D721Med (cell line): ENCODE measurements at regions not wholly inside any gene's neighbourhood (a gene's known extent, or its start where the extent isn't known, plus 50 kb on each side); places are given as distances from the start of the nearest gene placed in this dataset.
A peak's percentile ranks its signal among the peaks of the same experiment; 100 is the strongest.

Source experiments
- DNase-seq: peaks from one replicate; pipeline ENCODE4 v3.0.0; 2011; ENCODE audit warnings: low spot score; ENCODE audit not compliant: insufficient read length
- FAIRE-seq: peaks from 2 replicates; lab custom pipeline; 2011; peaks lifted over from hg19 to GRCh38; lab: Jason Lieb, UNC
- TF ChIP-seq, protein P1 (sequence below): IDR thresholded peaks from 2 replicates; pipeline ENCODE4 v1.5.1; 2012; ENCODE audit warnings: mild to moderate bottlenecking, control low read depth; ENCODE audit not compliant: insufficient read depth; ENCODE audit errors: missing control alignments

DNA sequence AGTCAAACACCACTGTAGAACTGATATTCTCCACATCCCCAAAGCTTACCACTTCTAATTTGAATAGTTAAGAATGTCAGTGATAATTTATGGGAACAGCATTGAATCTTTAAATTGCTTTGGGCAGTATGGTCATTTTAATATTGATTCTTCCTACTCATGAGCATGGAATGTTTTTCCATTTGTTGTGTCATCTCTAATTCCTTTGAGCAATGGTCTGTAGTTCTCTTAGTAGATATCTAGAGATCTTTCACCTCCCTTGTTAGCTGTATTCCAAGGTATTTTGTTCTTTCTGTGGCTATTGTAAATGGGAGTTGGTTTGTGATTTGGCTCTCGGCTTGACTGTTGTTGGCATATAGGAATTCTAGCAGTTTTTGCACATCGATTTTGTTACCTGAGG is 1341.8 kb upstream of the CDH9 start:
- DNase-seq: no peak
- TF ChIP-seq, protein P1, sequence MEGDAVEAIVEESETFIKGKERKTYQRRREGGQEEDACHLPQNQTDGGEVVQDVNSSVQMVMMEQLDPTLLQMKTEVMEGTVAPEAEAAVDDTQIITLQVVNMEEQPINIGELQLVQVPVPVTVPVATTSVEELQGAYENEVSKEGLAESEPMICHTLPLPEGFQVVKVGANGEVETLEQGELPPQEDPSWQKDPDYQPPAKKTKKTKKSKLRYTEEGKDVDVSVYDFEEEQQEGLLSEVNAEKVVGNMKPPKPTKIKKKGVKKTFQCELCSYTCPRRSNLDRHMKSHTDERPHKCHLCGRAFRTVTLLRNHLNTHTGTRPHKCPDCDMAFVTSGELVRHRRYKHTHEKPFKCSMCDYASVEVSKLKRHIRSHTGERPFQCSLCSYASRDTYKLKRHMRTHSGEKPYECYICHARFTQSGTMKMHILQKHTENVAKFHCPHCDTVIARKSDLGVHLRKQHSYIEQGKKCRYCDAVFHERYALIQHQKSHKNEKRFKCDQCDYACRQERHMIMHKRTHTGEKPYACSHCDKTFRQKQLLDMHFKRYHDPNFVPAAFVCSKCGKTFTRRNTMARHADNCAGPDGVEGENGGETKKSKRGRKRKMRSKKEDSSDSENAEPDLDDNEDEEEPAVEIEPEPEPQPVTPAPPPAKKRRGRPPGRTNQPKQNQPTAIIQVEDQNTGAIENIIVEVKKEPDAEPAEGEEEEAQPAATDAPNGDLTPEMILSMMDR: no peak
- no peak for FAIRE-seq

DNA sequence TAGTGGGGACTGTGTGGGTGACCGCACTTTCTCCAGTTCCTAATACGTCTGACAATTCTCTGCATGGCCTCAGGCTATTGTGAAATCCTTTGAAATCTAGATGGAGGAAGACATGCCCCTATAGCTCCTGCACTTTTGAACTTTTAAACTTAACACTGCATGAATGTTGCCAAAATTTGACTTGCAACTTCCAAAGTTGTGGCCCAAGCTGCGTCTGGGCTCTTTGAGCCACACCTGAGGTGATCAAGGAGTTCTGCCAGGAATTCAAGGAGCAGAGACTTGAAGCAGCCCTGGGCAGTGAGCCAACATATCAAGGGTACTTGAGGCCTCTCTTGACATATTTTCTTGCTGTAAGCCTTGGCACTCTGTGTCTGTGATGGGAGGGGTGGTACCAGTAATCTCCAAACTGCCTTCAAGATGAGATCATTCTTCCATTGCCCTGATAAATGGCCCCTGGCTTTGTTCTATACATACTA is 1336.1 kb upstream of the CDH9 start:
- DNase-seq (no peak), FAIRE-seq (no peak)
- TF ChIP-seq, protein P1: no peak

DNA sequence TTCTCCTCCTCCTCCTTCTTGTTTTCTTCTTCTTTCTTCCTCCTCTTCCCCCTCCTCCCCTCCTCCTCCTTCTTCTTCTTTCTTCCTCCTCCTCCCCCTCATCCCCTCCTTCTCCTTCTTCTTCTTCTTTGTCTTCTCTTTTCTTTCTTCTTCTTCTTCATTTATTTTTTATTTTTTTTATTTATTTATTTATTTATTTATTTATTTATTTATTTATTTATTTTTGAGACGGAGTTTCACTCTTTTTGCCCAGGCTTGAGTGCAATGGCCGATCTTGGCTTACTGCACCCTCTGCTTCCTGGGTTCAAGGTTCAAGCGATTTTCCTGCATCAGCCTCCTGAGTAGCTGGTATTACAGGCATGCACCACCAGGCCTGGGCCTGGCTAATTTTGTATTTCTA is 1332.5 kb upstream of the CDH9 start:
- TF ChIP-seq, protein P1: no peak
- FAIRE-seq (no peak), DNase-seq (no peak)

DNA sequence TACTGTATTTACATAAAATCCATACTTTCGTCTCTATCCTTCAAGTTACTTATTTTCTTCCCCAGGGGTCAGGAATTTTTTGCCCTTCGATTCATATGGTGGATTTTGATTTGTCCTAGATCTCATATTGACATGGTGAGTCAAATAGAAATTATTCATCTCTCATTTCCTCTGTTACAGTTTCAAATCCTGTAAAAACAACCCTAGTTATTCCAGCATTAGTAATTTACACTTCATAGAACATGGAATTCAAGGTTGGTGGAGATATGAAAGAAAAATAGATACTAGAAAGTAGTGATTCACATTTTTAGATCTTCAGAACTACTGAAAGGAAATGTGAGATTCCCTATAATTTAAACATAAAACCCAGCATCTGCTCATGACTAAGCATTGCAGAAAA is 1331.0 kb upstream of the CDH9 start:
- TF ChIP-seq, protein P1: no peak
- no peak for FAIRE-seq
- no peak for DNase-seq

DNA sequence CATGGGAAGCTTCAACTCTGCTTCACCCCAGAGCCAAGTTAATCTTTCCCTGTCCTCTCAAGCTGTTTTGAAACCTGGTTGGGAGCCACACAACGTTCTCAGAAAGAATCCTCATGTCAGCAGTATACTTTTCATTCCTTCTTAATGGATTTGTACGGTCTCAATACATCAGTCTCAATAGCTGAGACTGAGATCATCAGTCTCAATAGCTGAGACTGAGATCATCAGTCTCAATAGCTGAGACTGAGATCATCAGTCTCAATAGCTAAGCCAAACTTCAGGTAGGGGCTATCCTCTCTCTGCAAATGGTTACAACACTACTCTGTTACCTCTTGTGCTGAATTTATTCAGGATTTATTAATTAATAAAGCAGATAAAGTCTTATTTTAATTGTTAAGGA is 1317.4 kb upstream of the CDH9 start:
- DNase-seq (no peak), FAIRE-seq (no peak)
- TF ChIP-seq, protein P1: no peak

DNA sequence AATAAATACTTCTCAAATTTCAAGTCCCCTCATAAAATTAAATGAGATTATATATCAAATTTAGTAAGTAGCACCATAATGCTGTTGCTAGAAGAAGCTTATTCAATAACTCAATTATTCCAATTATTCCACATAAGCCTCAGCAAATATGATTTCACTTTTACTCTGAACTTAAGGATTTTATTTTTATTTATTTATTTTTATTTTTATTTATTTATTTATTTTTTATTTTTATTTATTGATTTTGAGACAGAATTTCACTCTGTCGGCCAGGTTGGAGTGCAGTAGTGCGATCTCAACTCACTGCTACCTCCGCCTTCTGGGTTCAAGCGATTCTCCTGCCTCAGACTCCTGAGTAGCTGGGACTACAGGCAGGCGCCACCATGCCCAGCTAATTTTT is 1308.3 kb upstream of the CDH9 start:
- TF ChIP-seq, protein P1: no peak
- no peak for DNase-seq
- FAIRE-seq: no peak

DNA sequence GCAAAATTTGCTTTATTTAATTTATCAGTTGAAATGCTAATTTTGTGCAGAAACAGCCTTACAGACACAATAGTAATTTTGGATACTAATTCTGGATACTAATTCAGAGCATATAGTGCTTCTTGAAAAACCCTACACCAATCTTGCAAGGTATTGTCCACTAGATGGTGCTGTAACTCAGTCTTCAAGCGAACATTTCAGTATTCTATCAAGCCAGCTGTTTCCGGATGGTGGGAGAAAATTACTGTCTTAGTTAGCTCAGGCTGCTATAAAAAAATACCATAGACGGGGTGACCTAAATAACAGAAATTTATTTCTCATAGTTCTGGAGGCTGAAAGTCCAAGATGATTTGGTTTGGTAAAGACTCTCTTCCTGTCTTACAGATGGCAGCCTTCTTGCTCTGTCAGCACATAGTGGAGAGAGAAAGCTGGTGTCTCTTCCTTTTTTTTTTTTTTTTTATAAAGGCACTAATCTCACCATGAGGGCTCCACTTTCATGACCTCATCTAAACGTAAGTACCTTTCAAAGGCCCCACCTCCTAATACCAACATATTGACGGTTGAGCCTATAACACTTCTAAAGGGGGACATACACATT is 1306.5 kb upstream of the CDH9 start:
- DNase-seq (peak; percentile 8), FAIRE-seq (peak; percentile 96)
- TF ChIP-seq, protein P1: peak; percentile 67
